Liver (tissue), 8 donors: ENCODE measurements at regions not wholly inside any gene's neighbourhood (a gene's known extent, or its start where the extent isn't known, plus 50 kb on each side); places are given as distances from the start of the nearest gene placed in this dataset.
"Not testable (repeated sequence)": the region's sequence is repeated elsewhere in the genome, so short reads cannot be mapped to it uniquely, and the experiment has no call there.

Experiments used
- DNase-seq: peaks from one replicate; pipeline ENCODE4 v3.0.0-alpha.2; 2017; ENCODE audit warnings: low spot score
- H3K27ac ChIP-seq, 2 donors: one replicate each; pipeline ENCODE4 v1.7.0; 2013; ENCODE audit warnings: inconsistent platforms in 2 of 2, low read length in 2 of 2, control low read depth in 1 of 2, low read depth in 1 of 2, mild to moderate bottlenecking in 1 of 2
- H3K27me3 ChIP-seq, 4 donors: one replicate each; pipeline versions ENCODE4 v1.6.1 to v1.7.0; 2013; ENCODE audit warnings: low read length in 3 of 4, inconsistent platforms in 1 of 4, mild to moderate bottlenecking in 1 of 4, moderate library complexity in 1 of 4; ENCODE audit not compliant: control insufficient read depth in 4 of 4, insufficient read depth in 4 of 4
- H3K36me3 ChIP-seq, 4 donors: one replicate each; pipeline versions ENCODE4 v1.6.1 to v1.7.0; 2013; ENCODE audit warnings: low read length in 3 of 4, mild to moderate bottlenecking in 3 of 4, low read depth in 1 of 4, moderate library complexity in 1 of 4; ENCODE audit not compliant: control insufficient read depth in 4 of 4, insufficient read depth in 3 of 4
- H3K4me1 ChIP-seq, 4 donors: one replicate each; pipeline versions ENCODE4 v1.6.1 to v1.7.0; 2013; ENCODE audit warnings: low read length in 3 of 4, mild to moderate bottlenecking in 3 of 4, moderate library complexity in 1 of 4; ENCODE audit not compliant: control insufficient read depth in 4 of 4, insufficient read depth in 4 of 4
- H3K4me3 ChIP-seq, 3 donors: one replicate each; pipeline versions ENCODE4 v1.6.1 to v1.7.0; 2013; ENCODE audit warnings: low read length in 3 of 3, control low read depth in 1 of 3, low read depth in 1 of 3, mild to moderate bottlenecking in 1 of 3
- H3K9ac ChIP-seq, 2 donors: one replicate each; pipeline ENCODE4 v1.7.0; 2013; ENCODE audit warnings: low read length in 2 of 2, mild to moderate bottlenecking in 2 of 2, moderate library complexity in 2 of 2, control low read depth in 1 of 2, low read depth in 1 of 2
- H3K9me3 ChIP-seq, 4 donors: one replicate each; pipeline versions ENCODE4 v1.6.1 to v1.7.0; 2013; ENCODE audit warnings: low read length in 3 of 4; ENCODE audit not compliant: control insufficient read depth in 4 of 4
- EGR1 ChIP-seq, 2 donors: IDR thresholded peaks; 2 replicates each; pipeline ENCODE4 v1.6.1; 2016 to 2018; ENCODE audit warnings: antibody characterized with exemption in 2 of 2, low read depth in 2 of 2
- FOXA1 ChIP-seq: IDR thresholded peaks from 2 replicates; pipeline ENCODE4 v1.6.1; 2016; ENCODE audit warnings: antibody characterized with exemption
- FOXA2 ChIP-seq: IDR thresholded peaks from 2 replicates; pipeline ENCODE4 v1.6.1; 2016; ENCODE audit warnings: antibody characterized with exemption
- HNF4A ChIP-seq, 2 donors: conservative IDR thresholded peaks; 2 replicates each; pipeline ENCODE4 v1.6.1; 2016; ENCODE audit warnings: antibody characterized with exemption in 2 of 2, mild to moderate bottlenecking in 2 of 2
- JUND ChIP-seq, 2 donors: IDR thresholded peaks; 2 replicates each; pipeline ENCODE4 v1.6.1; 2016; ENCODE audit warnings: antibody characterized with exemption in 2 of 2
- NR2F2 ChIP-seq: IDR thresholded peaks from 2 replicates; pipeline ENCODE4 v1.6.1; 2016; ENCODE audit warnings: antibody characterized with exemption
- RAD21 ChIP-seq, 2 donors: IDR thresholded peaks; 2 replicates each; pipeline ENCODE4 v1.6.1; 2016; ENCODE audit warnings: antibody characterized with exemption in 2 of 2, mild to moderate bottlenecking in 2 of 2
- RXRA ChIP-seq, 2 donors: IDR thresholded peaks; 2 replicates each; pipeline ENCODE4 v1.6.1; 2017 to 2018; ENCODE audit warnings: antibody characterized with exemption in 2 of 2, mild to moderate bottlenecking in 1 of 2
- SP1 ChIP-seq: IDR thresholded peaks from 2 replicates; pipeline ENCODE4 v1.6.1; 2018; ENCODE audit warnings: antibody characterized with exemption, mild to moderate bottlenecking
- YY1 ChIP-seq: IDR thresholded peaks from 2 replicates; pipeline ENCODE4 v1.6.1; 2016; ENCODE audit warnings: antibody characterized with exemption, mild to moderate bottlenecking
- WGBS: extraction: QIAGEN DNeasy Blood & Tissue Kit; methylation state at CpG from one replicate; pipeline ENCODE4 v1.1.7; 2013; 5-methylcytosine and 5-hydroxymethylcytosine counted together
- TF ChIP-seq, protein P1 (sequence below): IDR thresholded peaks from 2 replicates; pipeline ENCODE4 v1.6.1; 2016; ENCODE audit warnings: antibody characterized with exemption, mild to moderate bottlenecking
- TF ChIP-seq, protein P2 (sequence below): fragments of 150-350 bp; IDR thresholded peaks from 2 replicates; pipeline ENCODE4 v1.5.1; 2017; ENCODE audit warnings: improper control_type of control experiment, low read depth, low read length; ENCODE audit not compliant: missing input control
- TF ChIP-seq, protein P3 (sequence below): IDR thresholded peaks from 2 replicates; pipeline ENCODE4 v1.6.1; 2016; ENCODE audit warnings: antibody characterized with exemption
- TF ChIP-seq, protein P4 (sequence below): IDR thresholded peaks from 2 replicates; pipeline ENCODE4 v1.6.1; 2016; ENCODE audit warnings: antibody characterized with exemption
- donor health status: healthy.
- donor health status: healthy.
- donor health status: healthy.
- donor health status: healthy.
- donor health status: healthy.

DNA sequence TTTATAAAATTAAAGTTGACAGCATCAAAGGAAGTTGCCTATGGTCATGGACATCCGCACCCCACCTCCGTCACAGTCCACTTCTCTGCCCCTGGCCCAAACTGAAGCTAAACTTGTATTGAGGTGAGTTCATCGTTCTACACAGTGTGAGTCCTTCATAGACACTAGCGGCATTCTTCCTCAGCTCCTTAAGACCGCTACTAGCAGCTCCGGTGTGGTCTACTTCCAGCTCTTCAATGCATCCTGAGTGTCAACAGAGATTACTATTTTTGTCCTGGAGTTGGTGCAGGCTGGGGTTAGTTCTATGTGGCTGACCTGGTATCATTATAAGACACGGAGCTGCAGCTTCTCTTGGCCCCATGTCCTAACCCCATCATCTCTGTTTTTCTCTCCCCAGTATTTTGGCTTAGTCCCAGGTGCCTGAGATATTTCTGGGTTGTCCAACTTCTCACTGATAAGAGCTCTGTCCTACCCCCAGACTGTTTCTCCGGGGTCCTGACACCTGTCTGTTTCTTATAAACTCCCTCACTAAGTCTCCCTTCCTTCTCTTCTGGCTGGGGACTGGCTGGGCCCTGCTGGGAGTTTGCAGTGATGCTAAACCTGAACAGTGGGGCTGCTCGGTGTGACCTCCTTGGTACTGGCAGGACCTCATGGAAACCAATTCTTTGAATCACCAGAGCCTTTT is 169.2 kb upstream of the ATP10A start:
- Histone ChIP-seq H3K9ac (no peak overlapping the region), H3K4me1 (no peaks in the 10 kb centered on the region), H3K4me3 (no peak overlapping the region), H3K36me3 (no peaks in the 10 kb centered on the region), H3K9me3 (no peaks in the 10 kb centered on the region), H3K27ac (no peak overlapping the region), H3K27me3 (peaks cover 0 to 4% (median 0%) of the 10 kb centered on the region in 4 donors)
- WGBS = 76% methylated on average over 9 of the region's 9 CpGs
- DNase-seq = no peak
- no peak for TF ChIP-seq NR2F2
- no peak for TF ChIP-seq RAD21 (IDR thresholded peaks at IDR 0.05)
- TF ChIP-seq, protein P1, sequence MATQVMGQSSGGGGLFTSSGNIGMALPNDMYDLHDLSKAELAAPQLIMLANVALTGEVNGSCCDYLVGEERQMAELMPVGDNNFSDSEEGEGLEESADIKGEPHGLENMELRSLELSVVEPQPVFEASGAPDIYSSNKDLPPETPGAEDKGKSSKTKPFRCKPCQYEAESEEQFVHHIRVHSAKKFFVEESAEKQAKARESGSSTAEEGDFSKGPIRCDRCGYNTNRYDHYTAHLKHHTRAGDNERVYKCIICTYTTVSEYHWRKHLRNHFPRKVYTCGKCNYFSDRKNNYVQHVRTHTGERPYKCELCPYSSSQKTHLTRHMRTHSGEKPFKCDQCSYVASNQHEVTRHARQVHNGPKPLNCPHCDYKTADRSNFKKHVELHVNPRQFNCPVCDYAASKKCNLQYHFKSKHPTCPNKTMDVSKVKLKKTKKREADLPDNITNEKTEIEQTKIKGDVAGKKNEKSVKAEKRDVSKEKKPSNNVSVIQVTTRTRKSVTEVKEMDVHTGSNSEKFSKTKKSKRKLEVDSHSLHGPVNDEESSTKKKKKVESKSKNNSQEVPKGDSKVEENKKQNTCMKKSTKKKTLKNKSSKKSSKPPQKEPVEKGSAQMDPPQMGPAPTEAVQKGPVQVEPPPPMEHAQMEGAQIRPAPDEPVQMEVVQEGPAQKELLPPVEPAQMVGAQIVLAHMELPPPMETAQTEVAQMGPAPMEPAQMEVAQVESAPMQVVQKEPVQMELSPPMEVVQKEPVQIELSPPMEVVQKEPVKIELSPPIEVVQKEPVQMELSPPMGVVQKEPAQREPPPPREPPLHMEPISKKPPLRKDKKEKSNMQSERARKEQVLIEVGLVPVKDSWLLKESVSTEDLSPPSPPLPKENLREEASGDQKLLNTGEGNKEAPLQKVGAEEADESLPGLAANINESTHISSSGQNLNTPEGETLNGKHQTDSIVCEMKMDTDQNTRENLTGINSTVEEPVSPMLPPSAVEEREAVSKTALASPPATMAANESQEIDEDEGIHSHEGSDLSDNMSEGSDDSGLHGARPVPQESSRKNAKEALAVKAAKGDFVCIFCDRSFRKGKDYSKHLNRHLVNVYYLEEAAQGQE = no peak
- TF ChIP-seq FOXA2 = no peak
- TF ChIP-seq YY1 = no peak
- no peak for TF ChIP-seq HNF4A (conservative IDR thresholded peaks at IDR 0.05)
- TF ChIP-seq FOXA1 = no peak
- TF ChIP-seq, protein P2, sequence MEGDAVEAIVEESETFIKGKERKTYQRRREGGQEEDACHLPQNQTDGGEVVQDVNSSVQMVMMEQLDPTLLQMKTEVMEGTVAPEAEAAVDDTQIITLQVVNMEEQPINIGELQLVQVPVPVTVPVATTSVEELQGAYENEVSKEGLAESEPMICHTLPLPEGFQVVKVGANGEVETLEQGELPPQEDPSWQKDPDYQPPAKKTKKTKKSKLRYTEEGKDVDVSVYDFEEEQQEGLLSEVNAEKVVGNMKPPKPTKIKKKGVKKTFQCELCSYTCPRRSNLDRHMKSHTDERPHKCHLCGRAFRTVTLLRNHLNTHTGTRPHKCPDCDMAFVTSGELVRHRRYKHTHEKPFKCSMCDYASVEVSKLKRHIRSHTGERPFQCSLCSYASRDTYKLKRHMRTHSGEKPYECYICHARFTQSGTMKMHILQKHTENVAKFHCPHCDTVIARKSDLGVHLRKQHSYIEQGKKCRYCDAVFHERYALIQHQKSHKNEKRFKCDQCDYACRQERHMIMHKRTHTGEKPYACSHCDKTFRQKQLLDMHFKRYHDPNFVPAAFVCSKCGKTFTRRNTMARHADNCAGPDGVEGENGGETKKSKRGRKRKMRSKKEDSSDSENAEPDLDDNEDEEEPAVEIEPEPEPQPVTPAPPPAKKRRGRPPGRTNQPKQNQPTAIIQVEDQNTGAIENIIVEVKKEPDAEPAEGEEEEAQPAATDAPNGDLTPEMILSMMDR = no peak
- TF ChIP-seq SP1 = no peak
- TF ChIP-seq, protein P3, sequence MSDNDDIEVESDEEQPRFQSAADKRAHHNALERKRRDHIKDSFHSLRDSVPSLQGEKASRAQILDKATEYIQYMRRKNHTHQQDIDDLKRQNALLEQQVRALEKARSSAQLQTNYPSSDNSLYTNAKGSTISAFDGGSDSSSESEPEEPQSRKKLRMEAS = no peak
- TF ChIP-seq, protein P4, sequence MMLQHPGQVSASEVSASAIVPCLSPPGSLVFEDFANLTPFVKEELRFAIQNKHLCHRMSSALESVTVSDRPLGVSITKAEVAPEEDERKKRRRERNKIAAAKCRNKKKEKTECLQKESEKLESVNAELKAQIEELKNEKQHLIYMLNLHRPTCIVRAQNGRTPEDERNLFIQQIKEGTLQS = no peak
- TF ChIP-seq EGR1 (IDR thresholded peaks at IDR 0.05; ENCODE audit: low read depth in 2 of 2) = no peak
- TF ChIP-seq JUND (IDR thresholded peaks at IDR 0.05) = no peak
- no peak for TF ChIP-seq RXRA (IDR thresholded peaks at IDR 0.05)

DNA sequence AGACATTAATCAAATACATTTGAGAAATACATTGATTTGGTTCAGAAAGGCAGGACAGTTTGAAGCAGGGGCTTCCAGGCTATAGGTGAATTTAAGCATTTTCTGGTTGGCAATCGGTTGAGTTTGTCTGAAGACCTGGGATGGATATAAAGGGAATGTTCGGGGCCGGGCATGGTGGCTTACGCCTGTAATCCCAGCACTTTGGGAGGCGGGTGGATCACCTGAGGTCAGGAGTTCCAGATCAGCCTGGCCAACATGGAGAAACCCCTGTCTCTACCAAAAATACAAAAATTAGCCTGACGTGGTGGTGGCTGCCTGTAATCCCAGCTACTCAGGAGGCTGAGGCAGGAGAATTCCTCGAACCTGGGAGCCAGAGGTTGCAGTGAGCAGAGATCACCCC is 166.5 kb upstream of the ATP10A start:
- not testable (repeated sequence) for H3K27ac ChIP-seq, H3K27me3 ChIP-seq, H3K4me3 ChIP-seq, H3K9me3 ChIP-seq, H3K4me1 ChIP-seq, H3K36me3 ChIP-seq, DNase-seq, H3K9ac ChIP-seq
- WGBS = 78% methylated on average over 7 of the region's 7 CpGs
